ENCODE measurements at regions not wholly inside any gene's neighbourhood (a gene's known extent, or its start where the extent isn't known, plus 50 kb on each side); places are given as distances from the start of the nearest gene placed in this dataset.

- no peak for TF ChIP-seq CTCF (IDR thresholded peaks at IDR 0.05)
- TF ChIP-seq EZH2 (IDR thresholded peaks at IDR 0.05; ENCODE audit: borderline replicate concordance, insufficient read depth, low read depth, low read length, poor library complexity, severe bottlenecking), result no peak
Observed at GRCh38 chr15:45995800-45996199, 361.0 kb downstream of the SQOR start.

All from B cell (primary cell).